ENCODE measurements at regions not wholly inside any gene's neighbourhood (a gene's known extent, or its start where the extent isn't known, plus 50 kb on each side); places are given as distances from the start of the nearest gene placed in this dataset.
"Not testable (repeated sequence)": the region's sequence is repeated elsewhere in the genome, so short reads cannot be mapped to it uniquely, and the experiment has no call there.

DNA sequence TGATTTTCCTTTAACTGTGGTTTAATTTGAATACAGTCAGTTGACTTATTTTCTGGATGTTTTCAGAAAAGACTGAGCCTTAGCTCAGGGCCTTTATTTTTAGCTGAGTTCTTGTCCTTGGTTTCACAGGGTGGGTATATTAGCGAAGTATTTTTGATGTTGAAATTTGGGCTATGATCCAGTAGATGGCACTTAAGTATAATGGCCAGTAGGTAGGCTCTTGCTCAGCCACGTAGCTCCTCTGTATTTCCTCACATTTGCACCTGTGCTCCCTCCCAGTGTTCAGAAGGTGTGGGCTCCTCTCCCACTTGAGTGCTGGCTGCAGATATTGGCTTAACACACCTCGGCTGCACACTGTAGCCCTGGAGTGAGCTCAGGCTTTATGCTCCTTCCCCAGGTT lies 549.9 kb upstream of the AMOT start:
- Mint-ChIP-seq H3K27me3 (peaks cover 0 to 4% of the 10 kb centered on the region in 2 donors), H3K36me3 (no peaks in the 10 kb centered on the region), H3K9me3 (peaks cover 0 to 13% (median 0%) of the 10 kb centered on the region in 3 donors), H3K4me1 (no peaks in the 10 kb centered on the region), H3K4me3 (no peak overlapping the region), H3K27ac (no peak overlapping the region)
- ChIA-PET CTCF (no interaction called here), POLR2A (interaction anchor here in 1 of 2 donors (0.6 kb wide), 1 partner anchor 8 kb away, joined by 3 read pairs; no protein-coding TSS in a partner anchor)
- 80% methylated on average over 1 of the region's 3 CpGs for WGBS (ENCODE audit: insufficient coverage)
- DNase-seq (no peak), ATAC-seq (replicated peaks in 1 of 4) (no peak)
- H3K9me3 ChIP-seq, result no peaks in the 10 kb centered on the region
- H3K27me3 ChIP-seq (replicated peaks in 1 of 2; ENCODE audit: control insufficient read depth in 2 of 2, extremely low read depth in 1 of 2, insufficient read depth in 2 of 2, low read length in 1 of 2), result no peaks in the 10 kb centered on the region
- H3K36me3 ChIP-seq (ENCODE audit: control insufficient read depth in 2 of 2, extremely low read depth in 1 of 2, insufficient read depth in 1 of 2, low read length in 1 of 2), result no peaks in the 10 kb centered on the region
- H3K27ac ChIP-seq (ENCODE audit: low read length), result no peak overlapping the region
- no peaks in the 10 kb centered on the region for H3K4me1 ChIP-seq (ENCODE audit: control insufficient read depth in 1 of 2, extremely low read depth in 1 of 2, insufficient read depth in 2 of 2, low read length in 2 of 2)
- H3K4me3 ChIP-seq (ENCODE audit: control insufficient read depth in 1 of 2, extremely low read depth in 1 of 2, low read length in 1 of 2), result no peak overlapping the region

DNA sequence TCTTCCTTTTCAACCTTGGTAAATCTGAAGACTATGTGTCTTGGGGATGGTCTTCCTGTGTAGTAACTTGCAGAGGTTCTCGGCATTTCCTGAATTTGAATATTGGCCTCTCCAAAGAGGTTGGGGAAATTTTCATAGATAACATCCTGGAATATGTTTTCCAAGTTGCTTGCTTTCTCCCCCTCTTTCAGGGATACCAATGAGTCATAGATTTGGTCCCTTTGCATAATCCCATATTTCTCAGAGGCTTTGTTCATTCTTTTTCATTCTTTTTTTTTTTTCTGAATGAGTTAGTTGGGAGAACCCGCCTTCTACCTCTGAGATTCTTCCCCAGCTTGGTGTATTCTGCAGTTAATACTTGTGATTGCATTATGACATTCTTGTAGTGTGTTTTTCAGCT lies 549.2 kb upstream of the AMOT start:
- DNase-seq (no peak), ATAC-seq (replicated peaks in 1 of 4) (no peak)
- WGBS (ENCODE audit: insufficient coverage), result no CpG with 5 or more reads among the region's 2 CpGs
- Histone ChIP-seq H3K36me3 (ENCODE audit: control insufficient read depth in 2 of 2, extremely low read depth in 1 of 2, insufficient read depth in 1 of 2, low read length in 1 of 2) (no peaks in the 10 kb centered on the region), H3K4me1 (ENCODE audit: control insufficient read depth in 1 of 2, extremely low read depth in 1 of 2, insufficient read depth in 2 of 2, low read length in 2 of 2) (no peaks in the 10 kb centered on the region), H3K27ac (ENCODE audit: low read length) (no peak overlapping the region), H3K27me3 (replicated peaks in 1 of 2; ENCODE audit: control insufficient read depth in 2 of 2, extremely low read depth in 1 of 2, insufficient read depth in 2 of 2, low read length in 1 of 2) (no peaks in the 10 kb centered on the region), H3K9me3 (no peaks in the 10 kb centered on the region), H3K4me3 (ENCODE audit: control insufficient read depth in 1 of 2, extremely low read depth in 1 of 2, low read length in 1 of 2) (no peak overlapping the region)
- ChIA-PET POLR2A (no interaction called here), CTCF (no interaction called here)
- H3K36me3 Mint-ChIP-seq, result no peaks in the 10 kb centered on the region
- peaks cover 0 to 13% (median 0%) of the 10 kb centered on the region in 3 donors for H3K9me3 Mint-ChIP-seq
- H3K27me3 Mint-ChIP-seq, result peaks cover 0 to 4% of the 10 kb centered on the region in 2 donors
- H3K4me1 Mint-ChIP-seq, result no peaks in the 10 kb centered on the region
- no peak overlapping the region for H3K4me3 Mint-ChIP-seq
- H3K27ac Mint-ChIP-seq, result no peak overlapping the region

DNA sequence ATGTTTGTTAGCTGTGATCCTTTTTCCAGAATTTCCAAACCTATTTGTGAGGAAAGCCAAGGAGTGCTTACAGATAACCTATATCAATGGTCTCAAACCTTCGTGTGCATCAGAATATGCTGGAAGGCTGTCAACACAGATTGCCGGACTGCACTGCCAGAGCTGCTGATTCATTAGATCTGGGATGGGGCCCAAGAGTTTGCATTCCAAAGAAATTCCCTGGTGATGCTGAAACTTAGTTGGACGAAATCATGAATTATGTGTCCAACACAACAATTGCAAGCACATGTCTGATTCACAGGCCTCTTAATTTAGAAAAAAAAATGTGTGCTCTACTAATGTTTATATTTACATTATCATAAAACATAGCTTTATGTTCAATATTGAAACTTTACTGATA lies 544.0 kb upstream of the AMOT start:
- Mint-ChIP-seq H3K4me3 (no peak overlapping the region), H3K36me3 (no peaks in the 10 kb centered on the region), H3K9me3 (peaks cover 0 to 17% (median 5%) of the 10 kb centered on the region in 3 donors), H3K4me1 (no peaks in the 10 kb centered on the region), H3K27me3 (peaks cover 0 to 4% of the 10 kb centered on the region in 2 donors), H3K27ac (no peak overlapping the region)
- Histone ChIP-seq H3K4me1 (ENCODE audit: control insufficient read depth in 1 of 2, extremely low read depth in 1 of 2, insufficient read depth in 2 of 2, low read length in 2 of 2) (no peaks in the 10 kb centered on the region), H3K9me3 (no peaks in the 10 kb centered on the region), H3K36me3 (ENCODE audit: control insufficient read depth in 2 of 2, extremely low read depth in 1 of 2, insufficient read depth in 1 of 2, low read length in 1 of 2) (no peaks in the 10 kb centered on the region), H3K27ac (ENCODE audit: low read length) (no peak overlapping the region), H3K4me3 (ENCODE audit: control insufficient read depth in 1 of 2, extremely low read depth in 1 of 2, low read length in 1 of 2) (no peak overlapping the region), H3K27me3 (replicated peaks in 1 of 2; ENCODE audit: control insufficient read depth in 2 of 2, extremely low read depth in 1 of 2, insufficient read depth in 2 of 2, low read length in 1 of 2) (no peaks in the 10 kb centered on the region)
- DNase-seq, result no peak
- POLR2A ChIA-PET, result no interaction called here
- ATAC-seq (replicated peaks in 1 of 4), result no peak
- WGBS (ENCODE audit: insufficient coverage), result 80% methylated on average over 2 of the region's 3 CpGs
- CTCF ChIA-PET, result no interaction called here

DNA sequence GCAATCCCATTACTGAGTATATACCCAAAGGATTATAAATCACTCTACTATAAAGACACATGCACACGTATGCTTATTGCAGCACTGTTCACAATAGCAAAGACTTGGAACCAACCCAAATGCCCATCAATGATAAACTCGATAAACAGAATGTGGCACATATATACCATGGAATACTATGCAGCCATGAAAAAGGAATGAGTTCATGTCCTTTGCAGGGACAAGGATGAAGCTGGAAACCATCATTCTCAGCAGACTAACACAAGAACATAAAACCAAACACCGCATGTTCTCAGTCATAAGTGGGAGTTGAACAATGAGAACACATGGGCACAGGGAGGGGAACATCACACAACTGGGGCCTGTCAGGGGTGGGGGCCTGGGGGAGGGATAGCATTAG lies 532.8 kb upstream of the AMOT start:
- H3K27me3 ChIP-seq (replicated peaks in 1 of 2; ENCODE audit: control insufficient read depth in 2 of 2, extremely low read depth in 1 of 2, insufficient read depth in 2 of 2, low read length in 1 of 2); ATAC-seq (replicated peaks in 1 of 4); H3K36me3 ChIP-seq (ENCODE audit: control insufficient read depth in 2 of 2, extremely low read depth in 1 of 2, insufficient read depth in 1 of 2, low read length in 1 of 2); H3K36me3 Mint-ChIP-seq; H3K27me3 Mint-ChIP-seq; H3K4me3 Mint-ChIP-seq; DNase-seq; H3K27ac Mint-ChIP-seq; H3K4me3 ChIP-seq (ENCODE audit: control insufficient read depth in 1 of 2, extremely low read depth in 1 of 2, low read length in 1 of 2); H3K9me3 ChIP-seq; H3K9me3 Mint-ChIP-seq; H3K4me1 Mint-ChIP-seq; CTCF ChIA-PET; H3K4me1 ChIP-seq (ENCODE audit: control insufficient read depth in 1 of 2, extremely low read depth in 1 of 2, insufficient read depth in 2 of 2, low read length in 2 of 2); POLR2A ChIA-PET; H3K27ac ChIP-seq (ENCODE audit: low read length): not testable (repeated sequence)
- no CpG with 5 or more reads among the region's 3 CpGs for WGBS (ENCODE audit: insufficient coverage)

DNA sequence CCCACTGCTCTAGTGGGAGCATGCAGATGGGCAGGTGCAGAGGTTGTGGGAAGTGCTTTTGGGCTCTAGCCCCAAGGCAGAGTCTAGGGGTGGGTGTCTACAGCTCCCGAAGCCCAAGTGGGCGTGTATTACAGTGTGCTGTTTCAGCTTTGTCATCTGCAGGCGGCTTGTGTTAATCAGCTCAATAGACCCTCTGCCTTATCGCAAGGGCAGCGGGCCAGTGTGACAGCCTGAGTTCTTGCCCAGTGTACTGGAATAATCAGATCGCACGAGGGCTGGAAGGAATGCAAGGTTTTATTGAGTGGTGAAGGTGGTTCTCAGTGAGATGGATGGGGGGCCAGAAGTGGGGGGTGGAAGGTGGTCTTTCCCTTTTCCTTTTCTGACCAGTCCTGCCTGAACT lies 529.4 kb upstream of the AMOT start:
- CTCF ChIA-PET, result no interaction called here
- H3K27me3 Mint-ChIP-seq, result peaks cover 0 to 4% of the 10 kb centered on the region in 2 donors
- WGBS (ENCODE audit: insufficient coverage), result 80% methylated on average over 1 of the region's 7 CpGs

DNA sequence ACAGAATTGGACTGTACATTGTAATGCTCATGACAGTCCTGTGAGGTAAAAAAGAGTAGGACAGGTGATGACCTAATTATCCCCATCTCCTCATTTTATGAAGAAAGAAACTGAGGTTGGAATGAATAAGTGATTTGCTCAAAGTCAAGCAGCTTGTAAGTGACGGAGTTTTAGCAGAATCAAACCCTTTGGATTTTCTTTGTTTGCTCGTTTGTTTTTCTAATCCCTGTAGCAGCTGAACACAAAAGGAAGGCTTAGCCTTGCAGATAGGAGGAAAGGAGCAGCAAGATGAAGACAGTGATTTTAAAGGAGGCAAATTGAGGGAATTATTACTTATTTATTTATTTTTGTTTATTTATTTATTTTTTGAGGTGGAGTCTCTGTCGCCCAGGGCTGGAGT lies 528.4 kb upstream of the AMOT start:
- ChIA-PET CTCF (no interaction called here), POLR2A (no interaction called here)
- no peaks in the 10 kb centered on the region for H3K9me3 ChIP-seq
- peaks cover 0 to 4% of the 10 kb centered on the region in 2 donors for H3K27me3 Mint-ChIP-seq
- H3K27ac ChIP-seq (ENCODE audit: low read length), result no peak overlapping the region
- H3K36me3 ChIP-seq (ENCODE audit: control insufficient read depth in 2 of 2, extremely low read depth in 1 of 2, insufficient read depth in 1 of 2, low read length in 1 of 2), result no peaks in the 10 kb centered on the region
- no peak overlapping the region for H3K27ac Mint-ChIP-seq
- WGBS (ENCODE audit: insufficient coverage), result 88% methylated on average over 1 of the region's 3 CpGs
- no peaks in the 10 kb centered on the region for H3K4me1 ChIP-seq (ENCODE audit: control insufficient read depth in 1 of 2, extremely low read depth in 1 of 2, insufficient read depth in 2 of 2, low read length in 2 of 2)
- no peak overlapping the region for H3K4me3 Mint-ChIP-seq
- H3K9me3 Mint-ChIP-seq, result peaks cover 0 to 6% (median 0%) of the 10 kb centered on the region in 3 donors
- H3K4me1 Mint-ChIP-seq, result no peaks in the 10 kb centered on the region
- DNase-seq (no peak), ATAC-seq (replicated peaks in 1 of 4) (no peak)
- no peak overlapping the region for H3K4me3 ChIP-seq (ENCODE audit: control insufficient read depth in 1 of 2, extremely low read depth in 1 of 2, low read length in 1 of 2)
- H3K36me3 Mint-ChIP-seq, result no peaks in the 10 kb centered on the region
- H3K27me3 ChIP-seq (replicated peaks in 1 of 2; ENCODE audit: control insufficient read depth in 2 of 2, extremely low read depth in 1 of 2, insufficient read depth in 2 of 2, low read length in 1 of 2), result no peaks in the 10 kb centered on the region

More for the DNA sequence above, 529.4 kb upstream of the AMOT start:
- H3K4me1 ChIP-seq (ENCODE audit: control insufficient read depth in 1 of 2, extremely low read depth in 1 of 2, insufficient read depth in 2 of 2, low read length in 2 of 2), result no peaks in the 10 kb centered on the region
- Mint-ChIP-seq H3K36me3 (no peaks in the 10 kb centered on the region), H3K27ac (no peak overlapping the region), H3K4me3 (no peak overlapping the region), H3K9me3 (no peaks in the 10 kb centered on the region), H3K4me1 (no peaks in the 10 kb centered on the region)
- H3K4me3 ChIP-seq (ENCODE audit: control insufficient read depth in 1 of 2, extremely low read depth in 1 of 2, low read length in 1 of 2), result no peak overlapping the region
- no peak for ATAC-seq (replicated peaks in 1 of 4)
- no peak for DNase-seq
- H3K27me3 ChIP-seq (replicated peaks in 1 of 2; ENCODE audit: control insufficient read depth in 2 of 2, extremely low read depth in 1 of 2, insufficient read depth in 2 of 2, low read length in 1 of 2), result no peaks in the 10 kb centered on the region
- POLR2A ChIA-PET, result no interaction called here
- H3K9me3 ChIP-seq, result no peaks in the 10 kb centered on the region
- H3K36me3 ChIP-seq (ENCODE audit: control insufficient read depth in 2 of 2, extremely low read depth in 1 of 2, insufficient read depth in 1 of 2, low read length in 1 of 2), result no peaks in the 10 kb centered on the region
- H3K27ac ChIP-seq (ENCODE audit: low read length), result no peak overlapping the region

DNA sequence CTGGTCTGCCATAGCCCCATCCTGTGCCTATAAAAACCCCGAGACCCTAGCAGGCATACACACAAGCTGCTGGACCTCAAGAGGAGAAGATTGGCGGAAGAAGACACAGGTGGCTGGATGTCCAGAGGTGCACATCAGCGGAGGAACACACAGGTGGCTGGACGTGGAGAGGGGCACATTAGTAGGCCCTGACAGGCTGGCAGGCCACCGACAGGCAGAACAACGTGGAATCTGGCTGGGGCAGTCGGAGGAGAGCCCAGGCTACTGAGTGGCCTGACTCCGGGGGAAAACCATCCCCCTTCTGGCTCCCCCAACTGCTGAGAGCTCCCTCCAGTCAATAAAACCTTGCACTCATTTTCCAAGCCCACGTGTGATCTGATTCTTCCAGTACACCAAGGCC lies 512.5 kb upstream of the AMOT start:
- CTCF ChIA-PET, result no interaction called here
- ATAC-seq (replicated peaks in 1 of 4) (no peak), DNase-seq (no peak)
- Mint-ChIP-seq H3K4me3 (no peak overlapping the region), H3K36me3 (no peaks in the 10 kb centered on the region), H3K4me1 (no peaks in the 10 kb centered on the region), H3K27ac (no peak overlapping the region), H3K27me3 (peaks cover 0 to 5% of the 10 kb centered on the region in 2 donors), H3K9me3 (no peaks in the 10 kb centered on the region)
- Histone ChIP-seq H3K9me3 (no peaks in the 10 kb centered on the region), H3K27ac (ENCODE audit: low read length) (no peak overlapping the region), H3K4me1 (ENCODE audit: control insufficient read depth in 1 of 2, extremely low read depth in 1 of 2, insufficient read depth in 2 of 2, low read length in 2 of 2) (no peaks in the 10 kb centered on the region), H3K36me3 (ENCODE audit: control insufficient read depth in 2 of 2, extremely low read depth in 1 of 2, insufficient read depth in 1 of 2, low read length in 1 of 2) (no peaks in the 10 kb centered on the region), H3K4me3 (ENCODE audit: control insufficient read depth in 1 of 2, extremely low read depth in 1 of 2, low read length in 1 of 2) (no peak overlapping the region), H3K27me3 (replicated peaks in 1 of 2; ENCODE audit: control insufficient read depth in 2 of 2, extremely low read depth in 1 of 2, insufficient read depth in 2 of 2, low read length in 1 of 2) (no peaks in the 10 kb centered on the region)
- WGBS (ENCODE audit: insufficient coverage), result no CpG with 5 or more reads among the region's 9 CpGs
- POLR2A ChIA-PET, result no interaction called here
